ENCODE measurements at regions not wholly inside any gene's neighbourhood (a gene's known extent, or its start where the extent isn't known, plus 50 kb on each side); places are given as distances from the start of the nearest gene placed in this dataset.

DNA sequence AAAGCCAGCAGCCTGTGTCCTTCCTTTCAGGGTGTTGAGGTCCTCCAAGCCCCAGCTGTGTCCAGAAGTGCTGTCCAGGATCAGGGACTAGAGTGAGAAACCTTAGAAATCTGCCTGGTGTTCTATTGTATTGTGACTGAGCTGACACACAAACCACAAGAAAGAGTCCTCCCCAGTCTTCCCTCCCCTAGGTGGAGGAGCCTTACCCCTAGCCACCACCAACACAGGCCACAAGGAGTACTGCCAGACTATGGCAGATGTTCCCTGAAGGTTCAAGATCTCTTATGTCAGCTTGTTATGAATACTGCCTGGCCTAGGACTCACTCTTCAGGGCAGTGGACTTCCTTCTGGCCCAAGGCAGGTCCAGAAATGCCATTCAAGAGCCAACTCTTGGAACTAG, 514.1 kb upstream of the PITX2 start:
- TF ChIP-seq RFX5 (IDR thresholded peaks at IDR 0.05), result no peak
- no peak for TF ChIP-seq CEBPB (IDR thresholded peaks at IDR 0.05)
- TF ChIP-seq, protein P1, sequence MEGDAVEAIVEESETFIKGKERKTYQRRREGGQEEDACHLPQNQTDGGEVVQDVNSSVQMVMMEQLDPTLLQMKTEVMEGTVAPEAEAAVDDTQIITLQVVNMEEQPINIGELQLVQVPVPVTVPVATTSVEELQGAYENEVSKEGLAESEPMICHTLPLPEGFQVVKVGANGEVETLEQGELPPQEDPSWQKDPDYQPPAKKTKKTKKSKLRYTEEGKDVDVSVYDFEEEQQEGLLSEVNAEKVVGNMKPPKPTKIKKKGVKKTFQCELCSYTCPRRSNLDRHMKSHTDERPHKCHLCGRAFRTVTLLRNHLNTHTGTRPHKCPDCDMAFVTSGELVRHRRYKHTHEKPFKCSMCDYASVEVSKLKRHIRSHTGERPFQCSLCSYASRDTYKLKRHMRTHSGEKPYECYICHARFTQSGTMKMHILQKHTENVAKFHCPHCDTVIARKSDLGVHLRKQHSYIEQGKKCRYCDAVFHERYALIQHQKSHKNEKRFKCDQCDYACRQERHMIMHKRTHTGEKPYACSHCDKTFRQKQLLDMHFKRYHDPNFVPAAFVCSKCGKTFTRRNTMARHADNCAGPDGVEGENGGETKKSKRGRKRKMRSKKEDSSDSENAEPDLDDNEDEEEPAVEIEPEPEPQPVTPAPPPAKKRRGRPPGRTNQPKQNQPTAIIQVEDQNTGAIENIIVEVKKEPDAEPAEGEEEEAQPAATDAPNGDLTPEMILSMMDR (IDR thresholded peaks at IDR 0.05), result no peak
- TF ChIP-seq JUNB (IDR thresholded peaks at IDR 0.05), result no peak
- no peak for TF ChIP-seq SMC3 (IDR thresholded peaks at IDR 0.05)
- no peak for TF ChIP-seq MYC (IDR thresholded peaks at IDR 0.05; ENCODE audit: borderline replicate concordance, low read length)
- no peak for TF ChIP-seq CHD2 (IDR thresholded peaks at IDR 0.05; ENCODE audit: low read length, partially characterized antibody)
- TF ChIP-seq BHLHE40 (IDR thresholded peaks at IDR 0.05; ENCODE audit: low read depth, low read length), result no peak
- TF ChIP-seq ZSCAN20 (CRISPR knock-in tag; IDR thresholded peaks at IDR 0.05), result no peak
- no peak for TF ChIP-seq CBX2 (IDR thresholded peaks at IDR 0.05; ENCODE audit: borderline replicate concordance, low read depth)
- no peak for TF ChIP-seq EP300 (IDR thresholded peaks at IDR 0.05)
- no peak for TF ChIP-seq POLR2A (IDR thresholded peaks at IDR 0.05; ENCODE audit: low read length)
